SK-N-SH (cell line): ENCODE measurements at regions not wholly inside any gene's neighbourhood (a gene's known extent, or its start where the extent isn't known, plus 50 kb on each side); places are given as distances from the start of the nearest gene placed in this dataset.

Source experiments
- CTCF ChIA-PET: fragments of 300-600, 350-600 bp; formaldehyde crosslinking; extraction: SDS; loops from one replicate; lab custom pipeline; 2021; lab: Yijun Ruan, JAX
- POLR2A ChIA-PET: fragments of 350-600 bp; sonication (Branson Sonifier 250); formaldehyde crosslinking; extraction: SDS; loops from one replicate; lab custom pipeline; 2020; ENCODE audit warnings: antibody characterized with exemption, inconsistent platforms; lab: Yijun Ruan, JAX
- DNase-seq: peaks from one replicate; pipeline ENCODE4 v3.0.0; 2012
- H2AFZ ChIP-seq: fragments of 200-600 bp; sonication (generic); 2 replicates; pipeline ENCODE4 v1.8.1; 2016; ENCODE audit warnings: antibody characterized with exemption, mild to moderate bottlenecking, low read depth
- H3F3A ChIP-seq: fragments of 200-600 bp; sonication (generic); replicated peaks from 2 replicates; pipeline ENCODE3; 2016; ENCODE audit warnings: antibody characterized with exemption, mild to moderate bottlenecking; ENCODE audit not compliant: insufficient read depth
- H3K27ac ChIP-seq, 2 experiments: fragments of 200-500 bp in 1 of 2; fragments of 200-600 bp in 1 of 2; sonication (Bioruptor generic) in 1 of 2; sonication (generic), shearing (Covaris generic) in 1 of 2; 2 replicates each; pipeline versions ENCODE4 v1.5.1 to v1.6.1; 2014 to 2016; ENCODE audit warnings: low read depth in 2 of 2, inconsistent platforms in 1 of 2, low read length in 1 of 2, mild to moderate bottlenecking in 1 of 2, mixed read lengths in 1 of 2
- H3K27me3 ChIP-seq: fragments of 200-600 bp; sonication (generic), shearing (Covaris generic); 2 replicates; pipeline ENCODE4 v1.6.1; 2016; ENCODE audit warnings: mixed run types; ENCODE audit not compliant: insufficient read depth
- H3K36me3 ChIP-seq, 2 experiments: fragments of 200-500 bp in 1 of 2; fragments of 200-600 bp in 1 of 2; sonication (Bioruptor generic) in 1 of 2; sonication (generic) in 1 of 2; replicated peaks in 1 of 2; 2 replicates each; pipeline versions ENCODE3 to v1.5.1; 2014 to 2016; ENCODE audit warnings: low read length in 1 of 2, mild to moderate bottlenecking in 1 of 2; ENCODE audit not compliant: insufficient read depth in 2 of 2, control insufficient read depth in 1 of 2
- H3K4me1 ChIP-seq, 2 experiments: fragments of 200-500 bp in 1 of 2; fragments of 200-600 bp in 1 of 2; sonication (Bioruptor generic) in 1 of 2; sonication (generic), shearing (Covaris generic) in 1 of 2; 2 replicates each; pipeline versions ENCODE4 v1.5.1 to v1.6.1; 2014 to 2016; ENCODE audit warnings: low read depth in 1 of 2, low read length in 1 of 2, mixed run types in 1 of 2; ENCODE audit not compliant: insufficient read depth in 2 of 2, control insufficient read depth in 1 of 2
- H3K4me2 ChIP-seq: fragments of 200-600 bp; sonication (generic), shearing (Covaris generic); 2 replicates; pipeline ENCODE4 v1.6.1; 2017; ENCODE audit warnings: mixed run types
- H3K4me3 ChIP-seq, 2 experiments: fragments of 200-500 bp in 1 of 2; fragments of 200-600 bp in 1 of 2; sonication (Bioruptor generic) in 1 of 2; sonication (generic), shearing (Covaris generic) in 1 of 2; 2 replicates each; pipeline versions ENCODE4 v1.5.1 to v1.8.1; 2014 to 2016; ENCODE audit warnings: low read depth in 2 of 2, inconsistent platforms in 1 of 2, low read length in 1 of 2, mild to moderate bottlenecking in 1 of 2, mixed read lengths in 1 of 2, moderate library complexity in 1 of 2
- H3K79me2 ChIP-seq: fragments of 200-600 bp; sonication (generic); 2 replicates; pipeline ENCODE4 v1.8.1; 2017; ENCODE audit warnings: mild to moderate bottlenecking; ENCODE audit not compliant: insufficient read depth
- H3K9ac ChIP-seq: fragments of 200-600 bp; sonication (generic); 2 replicates; pipeline ENCODE4 v1.6.1; 2017; ENCODE audit warnings: mixed run types
- H3K9me2 ChIP-seq: fragments of 200-600 bp; sonication (generic); 2 replicates; pipeline ENCODE4 v1.6.1; 2017; ENCODE audit warnings: mixed run types
- H3K9me3 ChIP-seq: fragments of 200-600 bp; sonication (generic); 2 replicates; pipeline ENCODE4 v1.6.1; 2017; ENCODE audit warnings: mixed run types, mild to moderate bottlenecking, moderate library complexity
- H4K20me1 ChIP-seq: fragments of 200-600 bp; sonication (generic); 2 replicates; pipeline ENCODE4 v1.6.1; 2017; ENCODE audit warnings: mild to moderate bottlenecking, mixed run types; ENCODE audit not compliant: insufficient read depth
- CTCF ChIP-seq: fragments of 200-600 bp; sonication (generic); IDR thresholded peaks from 2 replicates; pipeline ENCODE4 v1.6.1; 2017; ENCODE audit warnings: antibody characterized with exemption, mild to moderate bottlenecking, moderate library complexity
- ELF1 ChIP-seq: IDR thresholded peaks from 2 replicates; pipeline ENCODE4 v1.4.0; 2012
- EP300 ChIP-seq, 2 experiments: IDR thresholded peaks; 2 replicates each; pipeline versions ENCODE4 v1.4.0 to v1.6.1; 2012; ENCODE audit warnings: borderline replicate concordance in 1 of 2, low read depth in 1 of 2, low read length in 1 of 2
- EZH2phosphoT487 ChIP-seq: fragments of 200-600 bp; sonication (generic); IDR thresholded peaks from 2 replicates; pipeline ENCODE4 v1.6.1; 2017; ENCODE audit warnings: low read depth, mixed run types, mild to moderate bottlenecking, antibody characterized with exemption, moderate library complexity, borderline replicate concordance
- MEF2A ChIP-seq: IDR thresholded peaks from 2 replicates; pipeline ENCODE4 v1.4.0; 2012; ENCODE audit warnings: low read depth, borderline replicate concordance
- MXI1 ChIP-seq: IDR thresholded peaks from 2 replicates; pipeline ENCODE4 v1.6.1; 2012; ENCODE audit warnings: mild to moderate bottlenecking, low read depth, low read length, improper control_type of control experiment
- POLR2AphosphoS5 ChIP-seq: IDR thresholded peaks from 2 replicates; pipeline ENCODE4 v1.6.1; 2012; ENCODE audit warnings: low read depth, low read length
- RAD21 ChIP-seq: IDR thresholded peaks from 2 replicates; pipeline ENCODE4 v1.6.1; 2012; ENCODE audit warnings: mild to moderate bottlenecking, low read length
- RCOR1 ChIP-seq: fragments of 150-350 bp; IDR thresholded peaks from 2 replicates; pipeline ENCODE4 v1.6.1; 2017; ENCODE audit warnings: antibody characterized with exemption, low read length
- SMC3 ChIP-seq: IDR thresholded peaks from 2 replicates; pipeline ENCODE4 v1.6.1; 2012; ENCODE audit warnings: low read depth, low read length, improper control_type of control experiment
- TCF12 ChIP-seq: IDR thresholded peaks from 2 replicates; pipeline ENCODE4 v1.4.0; 2012
- ZBTB33 ChIP-seq: IDR thresholded peaks from 2 replicates; pipeline ENCODE4 v1.4.0; 2012; ENCODE audit warnings: low read depth, borderline replicate concordance
- WGBS: methylation state at CpG from one replicate; pipeline ENCODE4 v1.1.6; 2017; ENCODE audit warnings: low lambda C conversion rate; 5-methylcytosine and 5-hydroxymethylcytosine counted together

- CTCF ChIA-PET, result interaction anchor here (0.6 to 2.7 kb wide), 23 partner anchors 9 to 480 kb away, joined by 3 to 19 read pairs (median 4); no protein-coding TSS in a partner anchor
- WGBS, result 29% methylated on average over 5 of the region's 5 CpGs
- Histone ChIP-seq H3K27ac (no peak overlapping the region), H3K4me2 (no peak overlapping the region), H3K9me3 (no peaks in the 10 kb centered on the region), H3K27me3 (no peaks in the 10 kb centered on the region), H3K79me2 (no peaks in the 10 kb centered on the region), H3K4me1 (peaks cover 0 to 9% of the 10 kb centered on the region in 2 experiments; a peak in 1 of 4 replicates), H3K9me2 (no peaks in the 10 kb centered on the region), H4K20me1 (no peaks in the 10 kb centered on the region), H3K9ac (no peak overlapping the region), H2AFZ (no peak overlapping the region), H3K4me3 (no peak overlapping the region; a peak in 1 of 4 replicates), H3F3A (no peaks in the 10 kb centered on the region), H3K36me3 (no peaks in the 10 kb centered on the region)
- TF ChIP-seq MEF2A, result no peak
- TF ChIP-seq RAD21, result peak; percentile 42
- no peak for TF ChIP-seq SMC3
- TF ChIP-seq CTCF, result peak; percentile 72
- peak; percentile 13; the same call in 1 of the 2 replicates for TF ChIP-seq ELF1
- DNase-seq, result peak; percentile 56
- POLR2A ChIA-PET, result no interaction called here
Measured at GRCh38 chr3:38960953-38961622, 90.7 kb downstream of the SCN11A start.

- Histone ChIP-seq H3K4me3 (no peak overlapping the region), H3F3A (no peaks in the 10 kb centered on the region), H3K4me2 (no peak overlapping the region), H4K20me1 (no peaks in the 10 kb centered on the region), H3K36me3 (no peaks in the 10 kb centered on the region), H3K9ac (no peak overlapping the region), H3K27me3 (no peaks in the 10 kb centered on the region), H3K9me3 (no peaks in the 10 kb centered on the region), H2AFZ (no peak overlapping the region), H3K27ac (no peak overlapping the region), H3K79me2 (no peaks in the 10 kb centered on the region), H3K4me1 (peaks cover 0 to 9% of the 10 kb centered on the region in 2 experiments; a peak in 1 of 4 replicates), H3K9me2 (no peaks in the 10 kb centered on the region)
- TF ChIP-seq RCOR1, result no peak
- no peak for TF ChIP-seq POLR2AphosphoS5
- TF ChIP-seq MXI1, result no peak
- TF ChIP-seq ZBTB33, result no peak
- no peak for TF ChIP-seq EZH2phosphoT487
- 0 out of 2 replicates have a peak, but pooled peaks have one; percentile 13 for TF ChIP-seq TCF12
- TF ChIP-seq EP300 (IDR thresholded peaks at IDR 0.05; ENCODE audit: borderline replicate concordance in 1 of 2, low read depth in 1 of 2, low read length in 1 of 2), result no peak
- ChIA-PET POLR2A (no interaction called here), CTCF (interaction anchor here (0.6 to 2.7 kb wide), 19 partner anchors 10 to 438 kb away, joined by 3 to 19 read pairs (median 4); no protein-coding TSS in a partner anchor)
- 65% methylated on average over 8 of the region's 8 CpGs for WGBS
- no peak for DNase-seq
Measured at GRCh38 chr3:38960042-38960622, 91.6 kb downstream of the SCN11A start.
